Ascending aorta (tissue), 2 donors: ENCODE measurements at regions not wholly inside any gene's neighbourhood (a gene's known extent, or its start where the extent isn't known, plus 50 kb on each side); places are given as distances from the start of the nearest gene placed in this dataset.
"Not testable (repeated sequence)": the region's sequence is repeated elsewhere in the genome, so short reads cannot be mapped to it uniquely, and the experiment has no call there.

ENCODE experiments used
- DNase-seq, 2 donors: peaks; one replicate each; pipeline ENCODE4 v3.0.0-alpha.2; 2019; ENCODE audit warnings: low spot score in 2 of 2
- H3K27ac ChIP-seq, 2 donors: fragments of 200-600 bp; sonication (generic); one replicate each; pipeline ENCODE4 v1.5.1; 2016 to 2017; ENCODE audit warnings: mild to moderate bottlenecking in 1 of 2
- H3K27me3 ChIP-seq: fragments of 200-600 bp; sonication (generic); one replicate; pipeline ENCODE4 v1.5.1; 2017
- H3K36me3 ChIP-seq, 2 donors: fragments of 200-600 bp; sonication (generic); one replicate each; pipeline ENCODE4 v1.5.1; 2016
- H3K4me1 ChIP-seq, 2 donors: fragments of 200-600 bp; sonication (generic); one replicate each; pipeline ENCODE4 v1.5.1; 2016 to 2017; ENCODE audit warnings: mild to moderate bottlenecking in 1 of 2
- H3K4me3 ChIP-seq, 2 donors: fragments of 200-600 bp; sonication (generic); one replicate each; pipeline ENCODE4 v1.5.1; 2016 to 2017; ENCODE audit warnings: mild to moderate bottlenecking in 1 of 2
- H3K9me3 ChIP-seq, 2 donors: fragments of 200-600 bp; sonication (generic); one replicate each; pipeline ENCODE4 v1.5.1; 2016
- intact Hi-C: fragments of 100-400 bp; cut with DNase I; formaldehyde crosslinking; loops from one replicate; pipeline ENCODE4 v1.15.1; 2023
- TF ChIP-seq, protein P1 (sequence below), 3 experiments: fragments of 200-600 bp in 2 of 3; fragments of 450-650 bp in 1 of 3; sonication (generic) in 2 of 3; IDR thresholded peaks; one replicate each; pipeline ENCODE4 v1.5.1; 2016 to 2019; ENCODE audit warnings: antibody characterized with exemption in 3 of 3, mild to moderate bottlenecking in 1 of 3, moderate library complexity in 1 of 3

- no peak overlapping the region for H3K4me3 ChIP-seq
- intact Hi-C loops: no loop called here
- H3K9me3 ChIP-seq: peaks cover 0 to 4% of the 10 kb centered on the region in 2 donors
- TF ChIP-seq, protein P1, sequence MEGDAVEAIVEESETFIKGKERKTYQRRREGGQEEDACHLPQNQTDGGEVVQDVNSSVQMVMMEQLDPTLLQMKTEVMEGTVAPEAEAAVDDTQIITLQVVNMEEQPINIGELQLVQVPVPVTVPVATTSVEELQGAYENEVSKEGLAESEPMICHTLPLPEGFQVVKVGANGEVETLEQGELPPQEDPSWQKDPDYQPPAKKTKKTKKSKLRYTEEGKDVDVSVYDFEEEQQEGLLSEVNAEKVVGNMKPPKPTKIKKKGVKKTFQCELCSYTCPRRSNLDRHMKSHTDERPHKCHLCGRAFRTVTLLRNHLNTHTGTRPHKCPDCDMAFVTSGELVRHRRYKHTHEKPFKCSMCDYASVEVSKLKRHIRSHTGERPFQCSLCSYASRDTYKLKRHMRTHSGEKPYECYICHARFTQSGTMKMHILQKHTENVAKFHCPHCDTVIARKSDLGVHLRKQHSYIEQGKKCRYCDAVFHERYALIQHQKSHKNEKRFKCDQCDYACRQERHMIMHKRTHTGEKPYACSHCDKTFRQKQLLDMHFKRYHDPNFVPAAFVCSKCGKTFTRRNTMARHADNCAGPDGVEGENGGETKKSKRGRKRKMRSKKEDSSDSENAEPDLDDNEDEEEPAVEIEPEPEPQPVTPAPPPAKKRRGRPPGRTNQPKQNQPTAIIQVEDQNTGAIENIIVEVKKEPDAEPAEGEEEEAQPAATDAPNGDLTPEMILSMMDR (IDR thresholded peaks at IDR 0.05): no peak
- H3K27ac ChIP-seq: no peak overlapping the region
- DNase-seq: no peak
- H3K36me3 ChIP-seq: no peaks in the 10 kb centered on the region
- no peaks in the 10 kb centered on the region for H3K27me3 ChIP-seq
- H3K4me1 ChIP-seq: no peaks in the 10 kb centered on the region
Measured at GRCh38 chr13:22855926-22856325, 324.9 kb upstream of the SGCG start.

- H3K4me1 ChIP-seq, H3K36me3 ChIP-seq, H3K27me3 ChIP-seq, intact Hi-C loops, DNase-seq, H3K4me3 ChIP-seq, H3K9me3 ChIP-seq, H3K27ac ChIP-seq: not testable (repeated sequence)
Measured at GRCh38 chr13:22858980-22859379, 321.8 kb upstream of the SGCG start.

DNA sequence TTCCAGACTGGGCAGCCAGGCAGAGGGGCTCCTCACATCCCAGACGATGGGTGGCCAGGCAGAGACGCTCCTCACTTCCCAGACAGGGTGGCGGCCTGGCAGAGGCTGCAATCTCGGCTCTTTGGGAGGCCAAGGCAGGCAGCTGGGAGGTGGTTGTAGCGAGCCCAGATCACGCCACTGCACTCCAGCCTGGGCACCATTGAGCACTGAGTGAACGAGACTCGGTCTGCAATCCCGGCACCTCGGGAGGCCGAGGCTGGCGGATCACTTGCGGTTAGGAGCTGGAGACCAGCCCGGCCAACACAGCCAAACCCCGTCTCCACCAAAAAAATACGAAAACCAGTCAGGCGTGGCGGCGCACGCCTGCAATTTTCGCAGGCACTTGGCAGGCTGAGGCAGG lies 321.4 kb upstream of the SGCG start:
- not testable (repeated sequence) for H3K4me1 ChIP-seq, H3K27me3 ChIP-seq

DNA sequence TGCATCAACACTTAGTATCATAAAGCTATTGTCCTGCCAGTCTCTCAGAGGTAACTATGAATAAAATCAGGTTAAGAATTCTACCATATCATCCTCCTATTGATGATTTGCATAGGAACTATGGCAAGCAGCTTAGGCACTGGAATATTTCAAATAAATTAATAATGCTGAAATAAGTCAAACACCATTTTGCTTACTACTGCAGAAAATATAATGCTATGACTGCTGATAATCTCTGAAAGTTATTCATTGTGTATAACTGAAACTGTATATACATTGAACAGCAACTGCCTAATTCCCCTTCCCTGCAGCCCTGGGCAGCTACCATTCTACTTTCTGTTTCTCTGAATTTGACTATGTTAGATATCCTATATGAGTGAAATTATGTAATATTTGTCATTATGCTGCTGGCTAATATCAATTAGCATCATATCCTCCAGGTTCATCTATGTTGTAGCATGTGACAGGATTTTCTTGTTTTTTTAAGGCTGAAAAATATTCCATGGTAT lies 318.8 kb upstream of the SGCG start:
- Histone ChIP-seq H3K36me3 (no peaks in the 10 kb centered on the region), H3K4me1 (no peaks in the 10 kb centered on the region), H3K27ac (no peak overlapping the region), H3K4me3 (no peak overlapping the region), H3K9me3 (no peaks in the 10 kb centered on the region), H3K27me3 (no peaks in the 10 kb centered on the region)
- intact Hi-C loops: no loop called here
- TF ChIP-seq, protein P1 (IDR thresholded peaks at IDR 0.05): no peak
- DNase-seq: no peak

More for the DNA sequence above, 321.4 kb upstream of the SGCG start:
- H3K4me3 ChIP-seq, DNase-seq, H3K36me3 ChIP-seq, intact Hi-C loops, H3K27ac ChIP-seq, H3K9me3 ChIP-seq: not testable (repeated sequence)

DNA sequence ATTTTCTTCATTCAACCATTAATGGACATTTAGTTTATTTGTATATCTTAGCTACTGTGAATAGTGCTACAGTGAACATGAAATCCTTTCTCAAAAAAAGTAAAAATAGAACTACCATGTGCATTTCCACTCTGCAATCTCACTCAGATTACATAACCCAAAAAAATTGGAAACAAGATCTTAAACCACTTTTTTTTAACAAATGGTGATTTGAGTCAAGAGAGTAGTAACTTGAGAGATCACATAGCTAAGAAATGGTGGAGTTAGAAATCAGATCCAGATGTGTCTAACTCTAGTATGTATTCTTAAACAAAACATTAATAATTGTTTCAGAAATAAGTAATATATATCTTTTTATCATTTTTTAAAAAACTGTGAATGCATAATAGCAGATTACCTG lies 318.3 kb upstream of the SGCG start:
- no peak for DNase-seq
- H3K9me3 ChIP-seq: no peaks in the 10 kb centered on the region
- intact Hi-C loops: no loop called here
- no peaks in the 10 kb centered on the region for H3K27me3 ChIP-seq
- H3K4me3 ChIP-seq: no peak overlapping the region
- TF ChIP-seq, protein P1 (IDR thresholded peaks at IDR 0.05): no peak
- no peak overlapping the region for H3K27ac ChIP-seq
- no peaks in the 10 kb centered on the region for H3K36me3 ChIP-seq
- no peaks in the 10 kb centered on the region for H3K4me1 ChIP-seq

GRCh38 chr13:22866221-22866620 lies 314.6 kb upstream of the SGCG start:
- no peaks in the 10 kb centered on the region for H3K36me3 ChIP-seq
- H3K4me1 ChIP-seq: no peaks in the 10 kb centered on the region
- H3K9me3 ChIP-seq: no peaks in the 10 kb centered on the region
- DNase-seq: no peak
- intact Hi-C loops: no loop called here
- no peaks in the 10 kb centered on the region for H3K27me3 ChIP-seq
- TF ChIP-seq, protein P1 (IDR thresholded peaks at IDR 0.05): no peak
- H3K4me3 ChIP-seq: no peak overlapping the region
- H3K27ac ChIP-seq: no peak overlapping the region

DNA sequence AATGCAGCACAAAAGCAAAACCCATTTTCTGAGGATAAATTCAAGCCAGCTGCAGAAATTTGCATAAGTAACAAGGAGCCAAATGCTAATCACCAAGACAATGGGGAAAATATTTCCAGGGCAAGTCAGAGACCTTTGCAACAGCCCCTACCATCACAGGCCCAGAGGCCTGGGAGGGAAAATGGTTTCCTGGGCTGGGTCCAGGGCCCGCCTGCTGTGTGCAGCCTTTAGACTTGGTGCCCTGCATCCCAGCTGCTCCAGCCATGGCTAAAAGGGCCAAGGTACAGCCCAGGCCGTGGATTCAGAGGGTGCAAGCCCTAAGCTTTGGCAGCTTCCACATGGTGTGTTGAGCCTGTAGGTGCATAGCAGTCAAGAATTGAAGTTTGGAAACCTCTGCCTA lies 309.5 kb upstream of the SGCG start:
- intact Hi-C loops: no loop called here
- H3K9me3 ChIP-seq: no peaks in the 10 kb centered on the region
- H3K4me1 ChIP-seq: no peaks in the 10 kb centered on the region
- no peaks in the 10 kb centered on the region for H3K36me3 ChIP-seq
- no peaks in the 10 kb centered on the region for H3K27me3 ChIP-seq
- TF ChIP-seq, protein P1 (IDR thresholded peaks at IDR 0.05): no peak
- no peak overlapping the region for H3K27ac ChIP-seq
- DNase-seq: no peak
- H3K4me3 ChIP-seq: no peak overlapping the region
